HCT116 (cell line): ENCODE measurements at regions not wholly inside any gene's neighbourhood (a gene's known extent, or its start where the extent isn't known, plus 50 kb on each side); places are given as distances from the start of the nearest gene placed in this dataset.

Experiments
- ATAC-seq: fragments of 200-7000 bp; cut with Tn5 transposase; 2 replicates; pipeline ENCODE4 v1.9.1; 2020; ENCODE audit warnings: mild to moderate bottlenecking, moderate library complexity
- BruUV-seq: library from RNA; stranded (reverse); fragments of 400-500 nt; replicated peaks from 2 replicates; lab custom pipeline; 2021; lab: Mats Ljungman, UMichigan
- CTCF ChIA-PET: fragments of 300-600 bp; sonication (Branson Sonifier 250); formaldehyde crosslinking; loops from one replicate; lab custom pipeline; 2021; ENCODE audit warnings: antibody characterized with exemption; lab: Charles Lee
- POLR2A ChIA-PET: fragments of 300-600, 350-600 bp; sonication (Branson Sonifier 250); formaldehyde crosslinking; loops from one replicate; lab custom pipeline; 2021; ENCODE audit warnings: antibody characterized with exemption; lab: Charles Lee
- RAD21 ChIA-PET, 2 experiments: fragments of 300-600 bp; sonication (Branson Sonifier 250); formaldehyde crosslinking; loops; one replicate each; lab custom pipeline; 2023; ENCODE audit warnings: low total read pairs in 2 of 2; ENCODE audit not compliant: uncharacterized antibody in 2 of 2, unreplicated experiment in 2 of 2, low non-redundant PET in 1 of 2; lab: Charles Lee
- DNase-seq: peaks from one replicate; pipeline ENCODE4 v3.0.0-alpha.2; 2010; ENCODE audit warnings: low read depth, low spot score
- H2AFZ ChIP-seq: fragments of 200-600 bp; shearing (Covaris generic), sonication (generic); 2 replicates; pipeline ENCODE4 v1.6.1; 2017; ENCODE audit warnings: low read depth, mixed run types, mixed read lengths, antibody characterized with exemption, low read length; ENCODE audit not compliant: poor library complexity, severe bottlenecking
- H3K27ac ChIP-seq: 2 replicates; pipeline ENCODE4 v1.5.1; 2012; ENCODE audit warnings: low read depth, low read length
- H3K27me3 ChIP-seq: fragments of 200-600 bp; sonication (generic); 2 replicates; pipeline ENCODE4 v1.6.1; 2016; ENCODE audit warnings: mixed run types, low read length, mixed read lengths; ENCODE audit not compliant: insufficient read depth
- H3K36me3 ChIP-seq, 2 experiments: fragments of 200-500 bp in 1 of 2; fragments of 200-600 bp in 1 of 2; sonication (Bioruptor generic) in 1 of 2; sonication (generic) in 1 of 2; 2 replicates each; pipeline versions ENCODE4 v1.5.1 to v1.6.1; 2014 to 2016; ENCODE audit warnings: low read length in 2 of 2, inconsistent platforms in 1 of 2, mixed read lengths in 1 of 2, mixed run types in 1 of 2; ENCODE audit not compliant: insufficient read depth in 2 of 2, control insufficient read depth in 1 of 2
- H3K4me1 ChIP-seq, 2 experiments: fragments of 200-600 bp in 1 of 2; sonication (generic) in 1 of 2; 2 replicates each; pipeline versions ENCODE4 v1.5.1 to v1.6.1; 2012 to 2017; ENCODE audit warnings: low read length in 2 of 2, inconsistent platforms in 1 of 2, mild to moderate bottlenecking in 1 of 2, mixed read lengths in 1 of 2, mixed run types in 1 of 2, moderate library complexity in 1 of 2; ENCODE audit not compliant: insufficient read depth in 2 of 2, control insufficient read depth in 1 of 2
- H3K4me2 ChIP-seq: fragments of 200-600 bp; sonication (generic); 2 replicates; pipeline ENCODE4 v1.6.1; 2017; ENCODE audit warnings: mixed run types, low read length, mixed read lengths
- H3K4me3 ChIP-seq, 2 experiments: fragments of 200-600 bp in 1 of 2; sonication (generic) in 1 of 2; replicated peaks in 1 of 2; 2 replicates each; pipeline ENCODE4 v1.5.1; 2011 to 2016; ENCODE audit warnings: low read length in 2 of 2, control low read depth in 1 of 2, low read depth in 1 of 2, mild to moderate bottlenecking in 1 of 2, mixed read lengths in 1 of 2, mixed run types in 1 of 2
- H3K79me2 ChIP-seq: fragments of 200-600 bp; sonication (generic); 2 replicates; pipeline ENCODE4 v1.6.1; 2017; ENCODE audit warnings: mild to moderate bottlenecking, mixed run types, low read length, moderate library complexity, mixed read lengths; ENCODE audit not compliant: insufficient read depth
- H3K9ac ChIP-seq: fragments of 200-600 bp; sonication (generic); 2 replicates; pipeline ENCODE4 v1.6.1; 2016; ENCODE audit warnings: low read length, mixed read lengths
- H3K9me2 ChIP-seq: fragments of 200-600 bp; sonication (generic), shearing (Covaris generic); 2 replicates; pipeline ENCODE4 v1.6.1; 2017; ENCODE audit warnings: mixed run types, mild to moderate bottlenecking, moderate library complexity; ENCODE audit not compliant: insufficient read depth
- H3K9me3 ChIP-seq, 2 experiments: fragments of 200-500 bp in 1 of 2; fragments of 200-600 bp in 1 of 2; sonication (Bioruptor generic) in 1 of 2; sonication (generic) in 1 of 2; 2 replicates each; pipeline ENCODE4 v1.6.1; 2014 to 2017; ENCODE audit warnings: low read length in 2 of 2, mixed read lengths in 2 of 2, inconsistent platforms in 1 of 2, low read depth in 1 of 2, mild to moderate bottlenecking in 1 of 2, mixed run types in 1 of 2, moderate library complexity in 1 of 2; ENCODE audit not compliant: control insufficient read depth in 1 of 2, insufficient read depth in 1 of 2
- H4K20me1 ChIP-seq: fragments of 200-600 bp; sonication (generic), shearing (Covaris generic); 2 replicates; pipeline ENCODE4 v1.6.1; 2017; ENCODE audit warnings: mixed run types, mild to moderate bottlenecking, moderate library complexity; ENCODE audit not compliant: insufficient read depth
- CBX3 ChIP-seq: IDR thresholded peaks from 2 replicates; pipeline ENCODE4 v1.6.1; 2012; ENCODE audit warnings: low read depth
- CEBPB ChIP-seq: IDR thresholded peaks from 2 replicates; pipeline ENCODE4 v1.6.1; 2012; ENCODE audit warnings: low read depth
- EGR1 ChIP-seq: IDR thresholded peaks from 2 replicates; pipeline ENCODE4 v1.6.1; 2012; ENCODE audit warnings: low read depth
- ELF1 ChIP-seq: IDR thresholded peaks from 2 replicates; pipeline ENCODE4 v1.6.1; 2012; ENCODE audit warnings: low read depth, borderline replicate concordance
- EZH2 ChIP-seq: fragments of 200-600 bp; sonication (generic); IDR thresholded peaks from 2 replicates; pipeline ENCODE4 v1.6.1; 2017; ENCODE audit warnings: antibody characterized with exemption, mixed run types
- FOSL1 ChIP-seq: IDR thresholded peaks from 2 replicates; pipeline ENCODE4 v1.6.1; 2012; ENCODE audit warnings: low read depth
- JUND ChIP-seq: IDR thresholded peaks from 2 replicates; pipeline ENCODE4 v1.6.1; 2012
- POLR2A ChIP-seq: IDR thresholded peaks from 2 replicates; pipeline ENCODE4 v1.7.0; 2011; ENCODE audit warnings: borderline replicate concordance; ENCODE audit not compliant: insufficient read depth, insufficient read length; ENCODE audit errors: extremely low read depth
- REST ChIP-seq: IDR thresholded peaks from 2 replicates; pipeline ENCODE4 v1.6.1; 2012; ENCODE audit warnings: low read depth
- SP1 ChIP-seq: IDR thresholded peaks from 2 replicates; pipeline ENCODE4 v1.6.1; 2012; ENCODE audit warnings: low read depth
- SRF ChIP-seq: IDR thresholded peaks from 2 replicates; pipeline ENCODE4 v1.6.1; 2012; ENCODE audit warnings: low read depth
- TCF7L2 ChIP-seq: IDR thresholded peaks from 2 replicates; pipeline ENCODE4 v1.7.0; 2011; ENCODE audit warnings: borderline replicate concordance, inconsistent platforms; ENCODE audit not compliant: insufficient read depth, insufficient read length; ENCODE audit errors: extremely low read depth
- YY1 ChIP-seq: IDR thresholded peaks from 2 replicates; pipeline ENCODE4 v1.6.1; 2011; ENCODE audit warnings: low read length, low read depth, moderate library complexity, mild to moderate bottlenecking; ENCODE audit not compliant: insufficient replicate concordance; ENCODE audit errors: extremely low read depth
- ZBTB33 ChIP-seq: IDR thresholded peaks from 2 replicates; pipeline ENCODE4 v1.6.1; 2011; ENCODE audit warnings: mild to moderate bottlenecking, low read length, moderate library complexity; ENCODE audit not compliant: insufficient replicate concordance; ENCODE audit errors: extremely low read depth
- ZFX ChIP-seq: fragments of 450-650 bp; IDR thresholded peaks from 2 replicates; pipeline ENCODE4 v1.6.1; 2017
- ZNF274 ChIP-seq: fragments of 200-500 bp; sonication (Bioruptor generic); IDR thresholded peaks from 2 replicates; pipeline ENCODE4 v1.6.1; 2014; ENCODE audit warnings: mild to moderate bottlenecking, low read depth, low read length, inconsistent platforms
- intact Hi-C: fragments of 100-400 bp; cut with micrococcal nuclease; formaldehyde crosslinking; loops from 2 replicates; pipeline ENCODE4 v1.10.0; 2022

- TF ChIP-seq REST (no peak), SRF (no peak), ZNF274 (no peak), ELF1 (no peak), EGR1 (no peak), SP1 (no peak), POLR2A (no peak)
- TF ChIP-seq, all 23 proteins: peak for 0
These were observed 76.6 kb downstream of the SOD2 start (continued) for GRCh38 chr6:159616456-159616855.

- no peaks in the 10 kb centered on the region for H3K79me2 ChIP-seq
- ChIA-PET CTCF (no interaction called here), RAD21 (no interaction called here), POLR2A (no interaction called here)
- no peaks in the 10 kb centered on the region for H4K20me1 ChIP-seq
- H3K4me1 ChIP-seq: no peaks in the 10 kb centered on the region
- no peak for DNase-seq
- no peaks in the 10 kb centered on the region for H3K36me3 ChIP-seq
- peaks cover 0 to 11% of the 10 kb centered on the region in 2 experiments; a peak in 1 of 4 replicates for H3K9me3 ChIP-seq
- BruUV-seq: no TSS peak
- intact Hi-C loops: no loop called here
- H3K27ac ChIP-seq: no peak overlapping the region
- no peak overlapping the region for H2AFZ ChIP-seq
- TF ChIP-seq CEBPB (no peak), YY1 (no peak), SP1 (no peak), JUND (no peak), ZBTB33 (no peak), CBX3 (no peak), POLR2A (no peak), EGR1 (no peak), FOSL1 (no peak), ZFX (no peak), EZH2 (no peak), TCF7L2 (no peak)
- no peak overlapping the region for H3K4me3 ChIP-seq
- H3K9me2 ChIP-seq: no peaks in the 10 kb centered on the region
- no peaks in the 10 kb centered on the region for H3K27me3 ChIP-seq
- H3K4me2 ChIP-seq: no peak overlapping the region
- no peak overlapping the region for H3K9ac ChIP-seq
- ATAC-seq: no peak
These were observed 77.1 kb downstream of the SOD2 start for GRCh38 chr6:159615918-159616317.
